ENCODE measurements at regions not wholly inside any gene's neighbourhood (a gene's known extent, or its start where the extent isn't known, plus 50 kb on each side); places are given as distances from the start of the nearest gene placed in this dataset.

- TF ChIP-seq POLR2A (IDR thresholded peaks at IDR 0.05): no peak
- no peak for TF ChIP-seq CTCF (IDR thresholded peaks at IDR 0.05)
Observed at GRCh38 chr17:77341069-77341541, 200.3 kb downstream of the SEC14L1 start.
